ENCODE measurements at regions not wholly inside any gene's neighbourhood (a gene's known extent, or its start where the extent isn't known, plus 50 kb on each side); places are given as distances from the start of the nearest gene placed in this dataset.

- H3K27me3 ChIP-seq (ENCODE audit: insufficient read depth, low read length): no peaks in the 10 kb centered on the region
- no peak overlapping the region for H3K4me3 ChIP-seq (ENCODE audit: low read length)
- no peaks in the 10 kb centered on the region for H3K4me1 ChIP-seq (ENCODE audit: insufficient read depth, low read length)
- no peaks in the 10 kb centered on the region for H3K9me3 ChIP-seq (ENCODE audit: low read depth, low read length)
Observed at GRCh38 chr17:14926526-14927122, 338.5 kb downstream of the PMP22 start.

- H3K9me3 ChIP-seq (ENCODE audit: low read depth, low read length): no peaks in the 10 kb centered on the region
- no peaks in the 10 kb centered on the region for H3K4me1 ChIP-seq (ENCODE audit: insufficient read depth, low read length)
- no peaks in the 10 kb centered on the region for H3K27me3 ChIP-seq (ENCODE audit: insufficient read depth, low read length)
- no peak overlapping the region for H3K4me3 ChIP-seq (ENCODE audit: low read length)
Observed at GRCh38 chr17:14926073-14926472, 339.1 kb downstream of the PMP22 start.

GRCh38 chr17:14925498-14925897 is 339.6 kb downstream of the PMP22 start:
- Histone ChIP-seq H3K4me3 (ENCODE audit: low read length) (no peak overlapping the region), H3K9me3 (ENCODE audit: low read depth, low read length) (no peaks in the 10 kb centered on the region), H3K4me1 (ENCODE audit: insufficient read depth, low read length) (no peaks in the 10 kb centered on the region), H3K27me3 (ENCODE audit: insufficient read depth, low read length) (no peaks in the 10 kb centered on the region)

- H3K27me3 ChIP-seq (ENCODE audit: insufficient read depth, low read length): no peaks in the 10 kb centered on the region
- no peak overlapping the region for H3K4me3 ChIP-seq (ENCODE audit: low read length)
- no peaks in the 10 kb centered on the region for H3K4me1 ChIP-seq (ENCODE audit: insufficient read depth, low read length)
- no peaks in the 10 kb centered on the region for H3K9me3 ChIP-seq (ENCODE audit: low read depth, low read length)
Observed at GRCh38 chr17:14923981-14924380, 341.1 kb downstream of the PMP22 start.

- no peak overlapping the region for H3K4me3 ChIP-seq (ENCODE audit: low read length)
- H3K27me3 ChIP-seq (ENCODE audit: insufficient read depth, low read length): no peaks in the 10 kb centered on the region
- no peaks in the 10 kb centered on the region for H3K4me1 ChIP-seq (ENCODE audit: insufficient read depth, low read length)
- H3K9me3 ChIP-seq (ENCODE audit: low read depth, low read length): no peaks in the 10 kb centered on the region
Observed at GRCh38 chr17:14922411-14922810, 342.7 kb downstream of the PMP22 start.

GRCh38 chr17:14921936-14922335 is 343.2 kb downstream of the PMP22 start:
- no peaks in the 10 kb centered on the region for H3K27me3 ChIP-seq (ENCODE audit: insufficient read depth, low read length)
- no peak overlapping the region for H3K4me3 ChIP-seq (ENCODE audit: low read length)
- H3K4me1 ChIP-seq (ENCODE audit: insufficient read depth, low read length): no peaks in the 10 kb centered on the region
- H3K9me3 ChIP-seq (ENCODE audit: low read depth, low read length): no peaks in the 10 kb centered on the region

- Histone ChIP-seq H3K4me1 (ENCODE audit: insufficient read depth, low read length) (no peaks in the 10 kb centered on the region), H3K27me3 (ENCODE audit: insufficient read depth, low read length) (no peaks in the 10 kb centered on the region), H3K4me3 (ENCODE audit: low read length) (no peak overlapping the region), H3K9me3 (ENCODE audit: low read depth, low read length) (no peaks in the 10 kb centered on the region)
Observed at GRCh38 chr17:14919631-14920213, 345.4 kb downstream of the PMP22 start.

GRCh38 chr17:14919094-14919493 is 346.0 kb downstream of the PMP22 start:
- H3K9me3 ChIP-seq (ENCODE audit: low read depth, low read length): no peaks in the 10 kb centered on the region

GRCh38 chr17:14918540-14918939 is 346.6 kb downstream of the PMP22 start:
- H3K4me3 ChIP-seq (ENCODE audit: low read length): no peak overlapping the region
- no peaks in the 10 kb centered on the region for H3K9me3 ChIP-seq (ENCODE audit: low read depth, low read length)
- H3K27me3 ChIP-seq (ENCODE audit: insufficient read depth, low read length): no peaks in the 10 kb centered on the region
- no peaks in the 10 kb centered on the region for H3K4me1 ChIP-seq (ENCODE audit: insufficient read depth, low read length)

More at GRCh38 chr17:14919094-14919493, 346.0 kb downstream of the PMP22 start:
- Histone ChIP-seq H3K4me1 (ENCODE audit: insufficient read depth, low read length) (no peaks in the 10 kb centered on the region), H3K27me3 (ENCODE audit: insufficient read depth, low read length) (no peaks in the 10 kb centered on the region), H3K4me3 (ENCODE audit: low read length) (no peak overlapping the region)

GRCh38 chr17:14910916-14911315 is 354.2 kb downstream of the PMP22 start:
- H3K27me3 ChIP-seq (ENCODE audit: insufficient read depth, low read length): no peaks in the 10 kb centered on the region
- no peaks in the 10 kb centered on the region for H3K9me3 ChIP-seq (ENCODE audit: low read depth, low read length)
- H3K4me3 ChIP-seq (ENCODE audit: low read length): no peak overlapping the region
- H3K4me1 ChIP-seq (ENCODE audit: insufficient read depth, low read length): no peaks in the 10 kb centered on the region

GRCh38 chr17:14904386-14904785 is 360.7 kb downstream of the PMP22 start:
- no peaks in the 10 kb centered on the region for H3K27me3 ChIP-seq (ENCODE audit: insufficient read depth, low read length)
- H3K9me3 ChIP-seq (ENCODE audit: low read depth, low read length): no peaks in the 10 kb centered on the region
- no peak overlapping the region for H3K4me3 ChIP-seq (ENCODE audit: low read length)
- no peaks in the 10 kb centered on the region for H3K4me1 ChIP-seq (ENCODE audit: insufficient read depth, low read length)

GRCh38 chr17:14903854-14904253 is 361.3 kb downstream of the PMP22 start:
- Histone ChIP-seq H3K9me3 (ENCODE audit: low read depth, low read length) (no peaks in the 10 kb centered on the region), H3K4me1 (ENCODE audit: insufficient read depth, low read length) (no peaks in the 10 kb centered on the region), H3K27me3 (ENCODE audit: insufficient read depth, low read length) (no peaks in the 10 kb centered on the region), H3K4me3 (ENCODE audit: low read length) (no peak overlapping the region)

GRCh38 chr17:14902803-14903202 is 362.3 kb downstream of the PMP22 start:
- Histone ChIP-seq H3K27me3 (ENCODE audit: insufficient read depth, low read length) (no peaks in the 10 kb centered on the region), H3K9me3 (ENCODE audit: low read depth, low read length) (no peaks in the 10 kb centered on the region), H3K4me1 (ENCODE audit: insufficient read depth, low read length) (no peaks in the 10 kb centered on the region), H3K4me3 (ENCODE audit: low read length) (no peak overlapping the region)

- no peaks in the 10 kb centered on the region for H3K4me1 ChIP-seq (ENCODE audit: insufficient read depth, low read length)
- no peaks in the 10 kb centered on the region for H3K27me3 ChIP-seq (ENCODE audit: insufficient read depth, low read length)
Observed at GRCh38 chr17:14902297-14902696, 362.8 kb downstream of the PMP22 start.

GRCh38 chr17:14901376-14901775 is 363.8 kb downstream of the PMP22 start:
- Histone ChIP-seq H3K4me1 (ENCODE audit: insufficient read depth, low read length) (no peaks in the 10 kb centered on the region), H3K27me3 (ENCODE audit: insufficient read depth, low read length) (no peaks in the 10 kb centered on the region), H3K9me3 (ENCODE audit: low read depth, low read length) (no peaks in the 10 kb centered on the region), H3K4me3 (ENCODE audit: low read length) (no peak overlapping the region)

More at GRCh38 chr17:14902297-14902696, 362.8 kb downstream of the PMP22 start:
- Histone ChIP-seq H3K4me3 (ENCODE audit: low read length) (no peak overlapping the region), H3K9me3 (ENCODE audit: low read depth, low read length) (no peaks in the 10 kb centered on the region)

- Histone ChIP-seq H3K4me3 (ENCODE audit: low read length) (no peak overlapping the region), H3K4me1 (ENCODE audit: insufficient read depth, low read length) (no peaks in the 10 kb centered on the region), H3K9me3 (ENCODE audit: low read depth, low read length) (peaks cover 14% of the 10 kb centered on the region), H3K27me3 (ENCODE audit: insufficient read depth, low read length) (no peaks in the 10 kb centered on the region)
Observed at GRCh38 chr17:14886200-14886739, 378.9 kb downstream of the PMP22 start.

Measured in mononuclear cell (primary cell).